ENCODE measurements at regions not wholly inside any gene's neighbourhood (a gene's known extent, or its start where the extent isn't known, plus 50 kb on each side); places are given as distances from the start of the nearest gene placed in this dataset.

GRCh38 chr18:52222211-52222610 lies 117.8 kb upstream of the DCC start:
- no peak for TF ChIP-seq CTCF (IDR thresholded peaks at IDR 0.05; ENCODE audit: insufficient read depth, low read length, poor library complexity, severe bottlenecking)
- Histone ChIP-seq H3K4me3 (ENCODE audit: low read depth, low read length) (no peak overlapping the region), H3K36me3 (ENCODE audit: control insufficient read depth, insufficient read depth, low read length) (no peaks in the 10 kb centered on the region), H3K27me3 (ENCODE audit: control insufficient read depth, insufficient read depth, low read length) (no peaks in the 10 kb centered on the region)
- no peak for DNase-seq (ENCODE audit: low read depth)

- Histone ChIP-seq H3K27me3 (ENCODE audit: control insufficient read depth, insufficient read depth, low read length) (no peaks in the 10 kb centered on the region), H3K36me3 (ENCODE audit: control insufficient read depth, insufficient read depth, low read length) (no peaks in the 10 kb centered on the region), H3K4me3 (ENCODE audit: low read depth, low read length) (no peak overlapping the region)
- no peak for DNase-seq (ENCODE audit: low read depth)
- no peak for TF ChIP-seq CTCF (IDR thresholded peaks at IDR 0.05; ENCODE audit: insufficient read depth, low read length, poor library complexity, severe bottlenecking)
Observed at GRCh38 chr18:52227536-52227935, 112.5 kb upstream of the DCC start.

GRCh38 chr18:52228166-52228565 lies 111.8 kb upstream of the DCC start:
- no peaks in the 10 kb centered on the region for H3K27me3 ChIP-seq (ENCODE audit: control insufficient read depth, insufficient read depth, low read length)
- no peak overlapping the region for H3K4me3 ChIP-seq (ENCODE audit: low read depth, low read length)
- DNase-seq (ENCODE audit: low read depth): no peak
- no peak for TF ChIP-seq CTCF (IDR thresholded peaks at IDR 0.05; ENCODE audit: insufficient read depth, low read length, poor library complexity, severe bottlenecking)
- H3K36me3 ChIP-seq (ENCODE audit: control insufficient read depth, insufficient read depth, low read length): no peaks in the 10 kb centered on the region

GRCh38 chr18:52236131-52236530 lies 103.9 kb upstream of the DCC start:
- no peak for TF ChIP-seq CTCF (IDR thresholded peaks at IDR 0.05; ENCODE audit: insufficient read depth, low read length, poor library complexity, severe bottlenecking)
- no peaks in the 10 kb centered on the region for H3K36me3 ChIP-seq (ENCODE audit: control insufficient read depth, insufficient read depth, low read length)
- H3K27me3 ChIP-seq (ENCODE audit: control insufficient read depth, insufficient read depth, low read length): no peaks in the 10 kb centered on the region
- no peak overlapping the region for H3K4me3 ChIP-seq (ENCODE audit: low read depth, low read length)
- no peak for DNase-seq (ENCODE audit: low read depth)

- Histone ChIP-seq H3K36me3 (ENCODE audit: control insufficient read depth, insufficient read depth, low read length) (no peaks in the 10 kb centered on the region), H3K4me3 (ENCODE audit: low read depth, low read length) (no peak overlapping the region), H3K27me3 (ENCODE audit: control insufficient read depth, insufficient read depth, low read length) (no peaks in the 10 kb centered on the region)
- TF ChIP-seq CTCF (IDR thresholded peaks at IDR 0.05; ENCODE audit: insufficient read depth, low read length, poor library complexity, severe bottlenecking): no peak
- peak; percentile 84 for DNase-seq (ENCODE audit: low read depth)
Observed at GRCh38 chr18:52237551-52237950, 102.4 kb upstream of the DCC start.

- no peaks in the 10 kb centered on the region for H3K27me3 ChIP-seq (ENCODE audit: control insufficient read depth, insufficient read depth, low read length)
- no peaks in the 10 kb centered on the region for H3K36me3 ChIP-seq (ENCODE audit: control insufficient read depth, insufficient read depth, low read length)
- no peak for DNase-seq (ENCODE audit: low read depth)
- H3K4me3 ChIP-seq (ENCODE audit: low read depth, low read length): no peak overlapping the region
- no peak for TF ChIP-seq CTCF (IDR thresholded peaks at IDR 0.05; ENCODE audit: insufficient read depth, low read length, poor library complexity, severe bottlenecking)
Observed at GRCh38 chr18:52242711-52243110, 97.3 kb upstream of the DCC start.

Measured in kidney epithelial cell (primary cell).